Limb (tissue), 2 donors: ENCODE measurements at regions not wholly inside any gene's neighbourhood (a gene's known extent, or its start where the extent isn't known, plus 50 kb on each side); places are given as distances from the start of the nearest gene placed in this dataset.
"Not testable (repeated sequence)": the region's sequence is repeated elsewhere in the genome, so short reads cannot be mapped to it uniquely, and the experiment has no call there.

Experiments used
- DNase-seq, 2 donors: peaks; one replicate each; pipeline ENCODE4 v3.0.0-alpha.2; 2016; ENCODE audit errors: extremely low spot score in 2 of 2

- no peak for DNase-seq
Measured at GRCh38 chr5:111829701-111830100, 72.7 kb upstream of the NREP start.

DNA sequence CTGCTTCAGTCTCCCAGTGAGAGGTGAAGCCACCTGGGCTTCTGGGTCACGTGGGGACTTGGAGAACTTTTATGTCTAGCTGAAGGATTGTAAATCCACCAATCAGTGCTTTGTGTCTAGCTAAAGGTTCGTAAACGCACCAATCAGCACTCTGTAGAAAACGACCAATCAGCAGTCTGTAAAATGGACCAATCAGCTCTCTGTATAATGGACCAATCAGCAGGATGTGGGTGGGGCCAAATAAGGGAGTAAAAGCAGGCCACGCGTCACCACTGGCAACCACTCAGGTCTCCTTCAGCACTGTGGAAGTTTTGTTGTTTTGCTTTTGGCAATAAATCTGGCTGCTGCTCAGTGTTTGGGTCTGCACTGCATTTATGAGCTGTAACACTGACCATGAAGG is 69.1 kb upstream of the NREP start:
- no peak for DNase-seq

DNA sequence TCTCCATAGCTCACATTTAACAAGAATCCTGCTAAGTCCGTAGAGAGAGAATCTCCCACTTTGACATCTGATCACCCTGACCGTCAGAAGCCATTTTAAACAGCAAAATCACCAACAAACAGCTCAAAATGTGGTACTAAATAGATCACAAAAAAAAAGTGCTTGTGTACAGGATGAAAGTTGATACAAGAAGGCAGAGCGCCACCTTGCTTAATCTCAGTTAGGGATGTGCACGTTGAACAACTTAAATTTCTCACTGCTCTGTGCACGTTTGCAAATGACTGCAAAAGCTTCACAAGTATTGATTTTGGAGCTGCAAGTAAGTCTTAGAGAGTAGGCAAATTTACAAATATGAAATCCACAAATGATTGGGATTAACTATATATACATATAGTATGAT is 63.1 kb upstream of the NREP start:
- no peak for DNase-seq

GRCh38 chr5:111819028-111819427 is 62.0 kb upstream of the NREP start:
- DNase-seq: not testable (repeated sequence)

GRCh38 chr5:111813537-111813936 is 56.5 kb upstream of the NREP start:
- no peak for DNase-seq

DNA sequence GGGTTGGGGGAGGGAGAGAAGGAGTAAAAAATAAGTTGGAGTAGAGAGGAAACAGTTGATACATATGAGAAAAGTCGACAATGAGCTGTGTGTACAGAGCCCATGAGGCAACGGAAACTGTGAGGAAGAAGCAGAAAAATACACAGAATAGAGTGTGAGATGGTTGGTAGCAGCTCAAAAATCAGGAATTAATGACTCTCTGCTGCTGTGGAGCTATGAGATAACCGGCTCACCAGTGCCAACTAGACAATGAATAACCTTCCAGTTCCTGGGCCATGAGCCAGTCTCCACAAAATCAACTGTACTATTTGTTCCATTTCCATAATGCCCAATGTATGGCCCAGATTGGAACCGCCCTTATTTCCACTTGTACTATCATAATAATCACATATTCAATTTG is 53.1 kb upstream of the NREP start:
- DNase-seq: no peak
